ENCODE measurements at regions not wholly inside any gene's neighbourhood (a gene's known extent, or its start where the extent isn't known, plus 50 kb on each side); places are given as distances from the start of the nearest gene placed in this dataset.

DNA sequence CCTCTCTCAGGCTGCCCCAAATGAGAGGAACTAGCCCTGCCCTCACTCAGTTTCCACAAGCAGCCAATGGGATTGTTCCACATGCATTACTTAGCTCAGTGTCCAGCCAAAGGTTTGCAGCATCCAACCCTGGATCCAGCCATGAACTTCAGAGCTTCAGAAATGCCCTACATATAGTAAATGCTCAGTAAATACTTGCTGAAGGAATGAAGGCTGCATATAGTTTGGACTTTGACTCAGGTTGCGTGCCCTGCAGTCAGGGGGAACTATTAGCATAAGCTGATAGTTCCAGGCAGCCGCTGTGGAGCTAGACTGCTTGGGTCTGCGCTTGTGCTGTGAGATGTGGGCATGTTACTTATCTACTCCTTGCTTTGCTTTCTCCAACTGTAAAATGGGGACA is 64.8 kb downstream of the NENF start (continued):
- no peak for TF ChIP-seq IKZF1 (conservative IDR thresholded peaks at IDR 0.05)
- no peak for TF ChIP-seq HCFC1 (IDR thresholded peaks at IDR 0.05; ENCODE audit: low read length)
- TF ChIP-seq, protein P1, sequence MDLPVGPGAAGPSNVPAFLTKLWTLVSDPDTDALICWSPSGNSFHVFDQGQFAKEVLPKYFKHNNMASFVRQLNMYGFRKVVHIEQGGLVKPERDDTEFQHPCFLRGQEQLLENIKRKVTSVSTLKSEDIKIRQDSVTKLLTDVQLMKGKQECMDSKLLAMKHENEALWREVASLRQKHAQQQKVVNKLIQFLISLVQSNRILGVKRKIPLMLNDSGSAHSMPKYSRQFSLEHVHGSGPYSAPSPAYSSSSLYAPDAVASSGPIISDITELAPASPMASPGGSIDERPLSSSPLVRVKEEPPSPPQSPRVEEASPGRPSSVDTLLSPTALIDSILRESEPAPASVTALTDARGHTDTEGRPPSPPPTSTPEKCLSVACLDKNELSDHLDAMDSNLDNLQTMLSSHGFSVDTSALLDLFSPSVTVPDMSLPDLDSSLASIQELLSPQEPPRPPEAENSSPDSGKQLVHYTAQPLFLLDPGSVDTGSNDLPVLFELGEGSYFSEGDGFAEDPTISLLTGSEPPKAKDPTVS (IDR thresholded peaks at IDR 0.05; ENCODE audit: low read depth, low read length) = no peak

DNA sequence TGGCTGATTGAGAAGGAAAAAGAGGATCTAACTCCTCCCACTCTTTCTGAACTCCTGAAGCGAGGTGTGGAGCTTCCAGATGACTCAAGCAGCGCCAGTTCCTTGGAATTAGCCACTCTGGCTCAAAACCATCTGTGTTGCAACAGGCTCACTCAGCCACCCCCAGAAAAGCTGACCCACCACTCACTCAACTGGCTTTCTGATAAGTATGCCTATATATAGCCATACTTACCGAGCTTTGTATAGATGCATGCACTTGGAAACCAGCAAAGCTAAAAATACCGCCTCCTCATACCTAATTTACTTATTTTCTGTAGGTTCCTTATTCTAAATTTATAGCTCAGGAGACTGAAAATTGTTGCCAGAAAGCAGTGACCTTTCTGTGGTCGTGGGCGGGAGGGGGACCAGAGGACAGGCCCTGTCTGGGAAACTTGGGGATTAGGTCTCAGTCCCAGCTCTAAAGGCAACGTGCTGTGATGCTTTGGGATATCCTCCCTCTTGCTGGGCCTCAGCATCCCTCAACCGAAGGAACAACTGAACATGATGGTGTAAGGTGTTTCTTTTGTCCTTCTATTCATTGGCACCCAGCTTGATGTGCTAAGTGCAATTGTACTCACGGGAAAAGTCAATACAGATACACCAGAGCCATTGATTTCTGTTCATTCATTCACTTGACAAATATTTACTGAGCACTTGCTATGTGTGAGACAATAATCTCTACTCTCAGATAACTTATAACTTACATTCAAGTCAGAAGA is 65.7 kb downstream of the NENF start:
- no peak overlapping the region for H3K9ac ChIP-seq (ENCODE audit: control insufficient read depth, insufficient read depth, low read length)
- no TSS peak for BruUV-seq (replicated peaks)
- H3K27me3 ChIP-seq (replicated peaks in 1 of 2; ENCODE audit: control insufficient read depth in 2 of 2, insufficient read depth in 2 of 2, low read length in 1 of 2) = no peaks in the 10 kb centered on the region
- RAD21 ChIA-PET (ENCODE audit: unreplicated experiment) = interaction anchor here (0.7 to 1.7 kb wide), 4 partner anchors 9 to 263 kb away, joined by 3 to 10 read pairs (median 4); no protein-coding TSS in a partner anchor
- SMC1A ChIA-PET (ENCODE audit: uncharacterized antibody, unreplicated experiment) = interaction anchor here (0.9 to 1.8 kb wide), 8 partner anchors 9 to 116 kb away, joined by 3 to 8 read pairs (median 4); no protein-coding TSS in a partner anchor
- no peak overlapping the region for H3K4me3 ChIP-seq
- H3K27ac ChIP-seq (ENCODE audit: control insufficient read depth, insufficient read depth) = no peak overlapping the region
- H4K20me1 ChIP-seq (ENCODE audit: control insufficient read depth, insufficient read depth) = no peaks in the 10 kb centered on the region
- peaks cover 22% of the 10 kb centered on the region for H3K4me1 ChIP-seq (ENCODE audit: control insufficient read depth, insufficient read depth, low read length)
- no peak for DNase-seq (ENCODE audit: low read depth, low spot score)
- POLR2A ChIA-PET = interaction anchor here (1.1 to 1.4 kb wide), 3 partner anchors 10 to 60 kb away, joined by 3 to 5 read pairs (median 4); no protein-coding TSS in a partner anchor
- in situ Hi-C loops (cut with MboI) (no loop called here), intact Hi-C loops (cut with micrococcal nuclease; ENCODE audit: unreplicated experiment) (no loop called here)
- peak; percentile 39 for ATAC-seq
- H3K9me3 ChIP-seq (replicated peaks; ENCODE audit: control insufficient read depth, insufficient read depth, low read length) = no peaks in the 10 kb centered on the region; the same call in 2 of the 3 replicates
- CTCF ChIA-PET = interaction anchor here (0.9 to 1.6 kb wide), 6 partner anchors 10 to 60 kb away, joined by 3 to 9 read pairs (median 3); no protein-coding TSS in a partner anchor
- H2AFZ ChIP-seq (ENCODE audit: control insufficient read depth, low read depth, low read length) = no peak overlapping the region
- H3K79me2 ChIP-seq (ENCODE audit: control insufficient read depth, insufficient read depth, low read length) = no peaks in the 10 kb centered on the region
- no peak for FAIRE-seq
- 32% methylated on average over 9 of the region's 9 CpGs for whole genome bisulfite sequencing (ENCODE audit: insufficient coverage, insufficient replicate concordance, low lambda C conversion rate, missing lambda C conversion rate)
- no peaks in the 10 kb centered on the region for H3K36me3 ChIP-seq (ENCODE audit: control insufficient read depth in 2 of 2, insufficient read depth in 2 of 2, low read length in 1 of 2)
- H3K4me2 ChIP-seq (ENCODE audit: control insufficient read depth, insufficient read depth) = peak overlapping the region; percentile 46
- no peak for TF ChIP-seq HCFC1 (IDR thresholded peaks at IDR 0.05; ENCODE audit: low read length)
- no peak for TF ChIP-seq ZNF384 (IDR thresholded peaks at IDR 0.05; ENCODE audit: borderline replicate concordance, low read depth, low read length)
- no peak for TF ChIP-seq WRNIP1 (IDR thresholded peaks at IDR 0.05; ENCODE audit: borderline replicate concordance, low read depth, low read length)
- no peak for TF ChIP-seq DPF2 (IDR thresholded peaks at IDR 0.05)
- TF ChIP-seq MEF2A (IDR thresholded peaks at IDR 0.05; ENCODE audit: insufficient read depth, low read depth, low read length) = peak; percentile 57; the same call in 1 of the 2 replicates
- TF ChIP-seq, protein P2, sequence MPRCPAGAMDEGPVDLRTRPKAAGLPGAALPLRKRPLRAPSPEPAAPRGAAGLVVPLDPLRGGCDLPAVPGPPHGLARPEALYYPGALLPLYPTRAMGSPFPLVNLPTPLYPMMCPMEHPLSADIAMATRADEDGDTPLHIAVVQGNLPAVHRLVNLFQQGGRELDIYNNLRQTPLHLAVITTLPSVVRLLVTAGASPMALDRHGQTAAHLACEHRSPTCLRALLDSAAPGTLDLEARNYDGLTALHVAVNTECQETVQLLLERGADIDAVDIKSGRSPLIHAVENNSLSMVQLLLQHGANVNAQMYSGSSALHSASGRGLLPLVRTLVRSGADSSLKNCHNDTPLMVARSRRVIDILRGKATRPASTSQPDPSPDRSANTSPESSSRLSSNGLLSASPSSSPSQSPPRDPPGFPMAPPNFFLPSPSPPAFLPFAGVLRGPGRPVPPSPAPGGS (IDR thresholded peaks at IDR 0.05; ENCODE audit: borderline replicate concordance, insufficient read depth, low read depth, low read length, poor library complexity, severe bottlenecking) = peak; percentile 25
- TF ChIP-seq, protein P3, sequence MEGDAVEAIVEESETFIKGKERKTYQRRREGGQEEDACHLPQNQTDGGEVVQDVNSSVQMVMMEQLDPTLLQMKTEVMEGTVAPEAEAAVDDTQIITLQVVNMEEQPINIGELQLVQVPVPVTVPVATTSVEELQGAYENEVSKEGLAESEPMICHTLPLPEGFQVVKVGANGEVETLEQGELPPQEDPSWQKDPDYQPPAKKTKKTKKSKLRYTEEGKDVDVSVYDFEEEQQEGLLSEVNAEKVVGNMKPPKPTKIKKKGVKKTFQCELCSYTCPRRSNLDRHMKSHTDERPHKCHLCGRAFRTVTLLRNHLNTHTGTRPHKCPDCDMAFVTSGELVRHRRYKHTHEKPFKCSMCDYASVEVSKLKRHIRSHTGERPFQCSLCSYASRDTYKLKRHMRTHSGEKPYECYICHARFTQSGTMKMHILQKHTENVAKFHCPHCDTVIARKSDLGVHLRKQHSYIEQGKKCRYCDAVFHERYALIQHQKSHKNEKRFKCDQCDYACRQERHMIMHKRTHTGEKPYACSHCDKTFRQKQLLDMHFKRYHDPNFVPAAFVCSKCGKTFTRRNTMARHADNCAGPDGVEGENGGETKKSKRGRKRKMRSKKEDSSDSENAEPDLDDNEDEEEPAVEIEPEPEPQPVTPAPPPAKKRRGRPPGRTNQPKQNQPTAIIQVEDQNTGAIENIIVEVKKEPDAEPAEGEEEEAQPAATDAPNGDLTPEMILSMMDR (IDR thresholded peaks at IDR 0.05 in 2 of 3, conservative IDR thresholded peaks at IDR 0.05 in 1 of 3; ENCODE audit: control insufficient read depth in 2 of 3, extremely low read depth in 1 of 3, insufficient read depth in 1 of 3, low read depth in 3 of 3, low read length in 3 of 3) = no peak
- no peak for TF ChIP-seq EZH2 (IDR thresholded peaks at IDR 0.05; ENCODE audit: borderline replicate concordance, control insufficient read depth, low read depth, low read length)
- TF ChIP-seq RUNX3 (IDR thresholded peaks at IDR 0.05; ENCODE audit: low read length) = peak; percentile 17; the same call in 1 of the 2 replicates
- no peak for TF ChIP-seq KLF5 (IDR thresholded peaks at IDR 0.05; ENCODE audit: partially characterized antibody)
- TF ChIP-seq IKZF1 (conservative IDR thresholded peaks at IDR 0.05) = peak; percentile 56
- no peak for TF ChIP-seq SIX5 (IDR thresholded peaks at IDR 0.05; ENCODE audit: low read depth, low read length, severe bottlenecking)
- peak; percentile 60 to 84; a peak in 3 of 4 replicates for TF ChIP-seq SRF (IDR thresholded peaks at IDR 0.05; ENCODE audit: low read depth in 2 of 2, low read length in 2 of 2)
- no peak for TF ChIP-seq SMAD5 (IDR thresholded peaks at IDR 0.05; ENCODE audit: low read depth)
- no peak; the same call in 1 of the 2 replicates for TF ChIP-seq NFIC (IDR thresholded peaks at IDR 0.05; ENCODE audit: low read depth, low read length)
- TF ChIP-seq RCOR1 (conservative IDR thresholded peaks at IDR 0.05; ENCODE audit: low read depth, low read length) = no peak
